ENCODE measurements at regions not wholly inside any gene's neighbourhood (a gene's known extent, or its start where the extent isn't known, plus 50 kb on each side); places are given as distances from the start of the nearest gene placed in this dataset.

DNA sequence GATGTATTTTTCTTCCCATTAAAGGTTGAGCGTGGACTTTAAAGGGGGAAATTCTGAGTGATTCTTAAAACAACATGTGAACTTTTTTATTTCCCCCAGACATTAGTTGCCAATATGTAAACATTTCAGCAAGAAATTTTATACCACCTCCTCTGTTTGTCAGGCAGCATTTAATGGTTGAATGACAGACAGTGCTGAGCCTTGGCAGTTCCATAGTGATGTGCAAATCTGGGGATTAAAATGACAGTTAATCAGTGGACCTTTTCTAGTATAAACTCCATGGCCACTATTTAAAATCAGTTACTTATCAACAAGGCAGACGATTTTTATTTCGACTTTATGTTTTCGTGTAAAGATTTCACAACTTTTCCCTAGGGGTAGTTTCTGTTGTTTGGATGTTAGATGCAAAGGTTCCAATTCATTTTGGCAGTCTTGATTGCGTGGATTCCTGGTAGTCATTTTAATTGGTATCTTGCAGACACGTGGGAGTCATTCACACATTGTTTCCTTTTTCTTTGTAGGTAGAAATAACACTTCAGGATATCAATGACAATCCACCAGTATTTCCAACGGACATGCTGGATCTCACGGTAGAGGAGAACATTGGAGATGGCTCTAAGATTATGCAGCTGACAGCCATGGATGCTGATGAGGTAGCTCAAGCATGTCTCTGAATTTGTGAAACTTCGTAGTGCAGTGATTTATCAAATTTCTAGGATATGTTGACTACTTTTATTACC lies 83.7 kb downstream of the FAT4 start:
- no peaks in the 10 kb centered on the region for H3K9me2 ChIP-seq (ENCODE audit: insufficient read depth)
- no peaks in the 10 kb centered on the region; the same call in 1 of the 2 replicates for H3F3A ChIP-seq (ENCODE audit: insufficient read depth)
- H3K36me3 ChIP-seq (ENCODE audit: low read depth) = no peaks in the 10 kb centered on the region
- in situ Hi-C loops (cut with MboI) = no loop called here
- H3K27me3 ChIP-seq (replicated peaks; ENCODE audit: insufficient read depth) = no peaks in the 10 kb centered on the region
- H2AFZ ChIP-seq = no peak overlapping the region
- H3K4me3 ChIP-seq = no peak overlapping the region
- no peak overlapping the region for H3K9ac ChIP-seq
- H3K4me2 ChIP-seq (ENCODE audit: unreplicated experiment) = no peak overlapping the region
- DNase-seq = no peak
- no peaks in the 10 kb centered on the region for H4K20me1 ChIP-seq (ENCODE audit: insufficient read depth)
- no peak overlapping the region for H3K27ac ChIP-seq
- H3K9me3 ChIP-seq (ENCODE audit: low read depth) = no peaks in the 10 kb centered on the region
- 58 to 59% methylated on average over 9 of the region's 9 CpGs for WGBS, 2 experiments (ENCODE audit: low coverage in 1 of 2, low lambda C conversion rate in 2 of 2, missing lambda C conversion rate in 2 of 2)
- TF ChIP-seq EZH2 (IDR thresholded peaks at IDR 0.05; ENCODE audit: insufficient read depth, poor library complexity, severe bottlenecking) (no peak), EZH2phosphoT487 (IDR thresholded peaks at IDR 0.05; ENCODE audit: insufficient read depth, low read depth) (no peak)
- H3K4me1 ChIP-seq (ENCODE audit: insufficient read depth) = peaks cover 18% of the 10 kb centered on the region
- H3K79me2 ChIP-seq (ENCODE audit: insufficient read depth) = peaks cover 38% of the 10 kb centered on the region

DNA sequence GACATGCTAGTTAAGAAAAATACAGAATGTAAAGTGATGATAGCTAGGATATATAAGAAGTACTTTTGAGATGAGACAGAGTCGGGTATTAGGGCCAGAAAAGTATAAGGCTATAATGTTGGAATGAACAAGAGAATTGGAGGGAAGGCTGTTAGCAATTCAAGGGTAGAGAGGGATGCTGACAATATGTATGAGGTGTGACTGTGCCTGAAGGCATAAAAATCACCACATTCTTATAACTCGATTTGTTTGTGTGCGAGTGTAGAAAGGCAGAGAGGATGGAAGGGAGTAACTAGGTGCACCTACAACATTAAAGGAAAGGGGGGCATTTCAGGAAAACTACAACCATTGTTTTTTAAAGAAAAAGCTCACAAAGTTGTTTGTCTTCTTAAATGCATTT lies 86.0 kb downstream of the FAT4 start:
- no peak for TF ChIP-seq EZH2phosphoT487 (IDR thresholded peaks at IDR 0.05; ENCODE audit: insufficient read depth, low read depth)
- no peak for TF ChIP-seq EZH2 (IDR thresholded peaks at IDR 0.05; ENCODE audit: insufficient read depth, poor library complexity, severe bottlenecking)
- Histone ChIP-seq H3F3A (ENCODE audit: insufficient read depth) (no peaks in the 10 kb centered on the region), H3K4me3 (no peak overlapping the region), H3K9me3 (ENCODE audit: low read depth) (no peaks in the 10 kb centered on the region), H3K9ac (no peak overlapping the region), H3K4me1 (ENCODE audit: insufficient read depth) (no peaks in the 10 kb centered on the region; the same call in 1 of the 2 replicates), H2AFZ (no peak overlapping the region), H3K36me3 (ENCODE audit: low read depth) (no peaks in the 10 kb centered on the region), H3K4me2 (ENCODE audit: unreplicated experiment) (no peak overlapping the region), H4K20me1 (ENCODE audit: insufficient read depth) (no peaks in the 10 kb centered on the region), H3K9me2 (ENCODE audit: insufficient read depth) (no peaks in the 10 kb centered on the region), H3K27me3 (replicated peaks; ENCODE audit: insufficient read depth) (no peaks in the 10 kb centered on the region), H3K79me2 (ENCODE audit: insufficient read depth) (peaks cover 16% of the 10 kb centered on the region), H3K27ac (no peak overlapping the region)
- WGBS, 2 experiments (ENCODE audit: low coverage in 1 of 2, low lambda C conversion rate in 2 of 2, missing lambda C conversion rate in 2 of 2) = 16 to 18% methylated on average over 3 of the region's 3 CpGs
- no peak for DNase-seq
- in situ Hi-C loops (cut with MboI) = no loop called here

DNA sequence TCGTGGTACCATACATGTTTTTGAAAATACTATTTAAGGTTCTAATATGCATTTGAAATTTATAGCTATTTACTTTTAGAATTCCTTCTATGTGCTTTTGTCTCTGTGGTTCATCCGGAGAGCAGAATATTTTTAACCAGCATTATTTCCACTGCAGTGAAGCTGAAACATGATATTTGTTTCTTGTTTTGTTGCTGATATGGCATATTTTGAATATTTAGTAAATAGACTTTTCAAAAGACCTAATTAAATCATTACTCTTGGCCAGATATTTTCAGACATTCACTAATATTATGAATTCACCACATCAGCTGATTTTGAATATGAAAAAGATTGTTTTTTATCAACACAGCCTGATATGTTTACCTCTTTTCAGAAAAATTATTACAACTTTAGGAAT lies 87.0 kb downstream of the FAT4 start:
- H4K20me1 ChIP-seq (ENCODE audit: insufficient read depth) = no peaks in the 10 kb centered on the region
- H3K27ac ChIP-seq = no peak overlapping the region
- DNase-seq = no peak
- no peak overlapping the region for H3K9ac ChIP-seq
- TF ChIP-seq EZH2 (IDR thresholded peaks at IDR 0.05; ENCODE audit: insufficient read depth, poor library complexity, severe bottlenecking) (no peak), EZH2phosphoT487 (IDR thresholded peaks at IDR 0.05; ENCODE audit: insufficient read depth, low read depth) (no peak)
- no peak overlapping the region; the same call in 1 of the 2 replicates for H2AFZ ChIP-seq
- WGBS, 2 experiments (ENCODE audit: low coverage in 1 of 2, low lambda C conversion rate in 2 of 2, missing lambda C conversion rate in 2 of 2) = 36 to 41% methylated on average over 2 of the region's 2 CpGs
- no peaks in the 10 kb centered on the region for H3K9me3 ChIP-seq (ENCODE audit: low read depth)
- no peaks in the 10 kb centered on the region; the same call in 1 of the 2 replicates for H3K4me1 ChIP-seq (ENCODE audit: insufficient read depth)
- in situ Hi-C loops (cut with MboI) = no loop called here
- H3K27me3 ChIP-seq (replicated peaks; ENCODE audit: insufficient read depth) = no peaks in the 10 kb centered on the region
- no peak overlapping the region for H3K4me3 ChIP-seq
- H3F3A ChIP-seq (ENCODE audit: insufficient read depth) = no peaks in the 10 kb centered on the region
- peaks cover 13% of the 10 kb centered on the region for H3K79me2 ChIP-seq (ENCODE audit: insufficient read depth)
- H3K36me3 ChIP-seq (ENCODE audit: low read depth) = no peaks in the 10 kb centered on the region
- H3K4me2 ChIP-seq (ENCODE audit: unreplicated experiment) = no peak overlapping the region
- no peaks in the 10 kb centered on the region for H3K9me2 ChIP-seq (ENCODE audit: insufficient read depth)

DNA sequence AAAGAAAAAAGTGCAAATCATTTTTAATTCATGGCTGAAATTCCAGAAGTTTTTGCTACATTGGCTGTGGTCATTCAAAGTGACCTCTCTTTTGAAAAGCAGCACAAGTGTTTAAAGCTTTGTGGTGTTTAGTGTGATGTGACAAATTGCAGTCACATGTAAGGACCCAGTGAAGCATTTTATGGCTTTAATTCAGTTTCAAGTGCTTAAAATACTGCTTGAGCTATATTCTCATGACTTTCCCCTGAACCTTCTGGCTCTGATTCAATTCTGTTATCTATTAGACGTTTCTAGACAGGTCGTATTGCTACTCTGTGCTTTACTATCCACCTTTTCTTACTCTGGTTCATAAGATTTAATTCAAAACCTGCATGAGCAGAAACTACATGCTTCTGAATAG lies 105.8 kb downstream of the FAT4 start:
- Histone ChIP-seq H3K4me1 (ENCODE audit: insufficient read depth) (no peaks in the 10 kb centered on the region), H3K27ac (no peak overlapping the region), H3K79me2 (ENCODE audit: insufficient read depth) (no peaks in the 10 kb centered on the region), H3K9ac (no peak overlapping the region), H4K20me1 (ENCODE audit: insufficient read depth) (no peaks in the 10 kb centered on the region), H2AFZ (no peak overlapping the region), H3F3A (ENCODE audit: insufficient read depth) (no peaks in the 10 kb centered on the region), H3K9me3 (ENCODE audit: low read depth) (no peaks in the 10 kb centered on the region), H3K9me2 (ENCODE audit: insufficient read depth) (no peaks in the 10 kb centered on the region), H3K36me3 (ENCODE audit: low read depth) (peaks cover 9% of the 10 kb centered on the region; the same call in 1 of the 2 replicates), H3K4me3 (no peak overlapping the region), H3K4me2 (ENCODE audit: unreplicated experiment) (no peak overlapping the region), H3K27me3 (replicated peaks; ENCODE audit: insufficient read depth) (no peaks in the 10 kb centered on the region)
- in situ Hi-C loops (cut with MboI) = no loop called here
- TF ChIP-seq EZH2phosphoT487 (IDR thresholded peaks at IDR 0.05; ENCODE audit: insufficient read depth, low read depth) = no peak
- TF ChIP-seq EZH2 (IDR thresholded peaks at IDR 0.05; ENCODE audit: insufficient read depth, poor library complexity, severe bottlenecking) = no peak
- WGBS, 2 experiments (ENCODE audit: low coverage in 1 of 2, low lambda C conversion rate in 2 of 2, missing lambda C conversion rate in 2 of 2) = 75 to 81% methylated on average over 2 of the region's 2 CpGs
- DNase-seq = no peak

Measured in GM23248 (cell line).